ENCODE measurements at regions not wholly inside any gene's neighbourhood (a gene's known extent, or its start where the extent isn't known, plus 50 kb on each side); places are given as distances from the start of the nearest gene placed in this dataset.

DNA sequence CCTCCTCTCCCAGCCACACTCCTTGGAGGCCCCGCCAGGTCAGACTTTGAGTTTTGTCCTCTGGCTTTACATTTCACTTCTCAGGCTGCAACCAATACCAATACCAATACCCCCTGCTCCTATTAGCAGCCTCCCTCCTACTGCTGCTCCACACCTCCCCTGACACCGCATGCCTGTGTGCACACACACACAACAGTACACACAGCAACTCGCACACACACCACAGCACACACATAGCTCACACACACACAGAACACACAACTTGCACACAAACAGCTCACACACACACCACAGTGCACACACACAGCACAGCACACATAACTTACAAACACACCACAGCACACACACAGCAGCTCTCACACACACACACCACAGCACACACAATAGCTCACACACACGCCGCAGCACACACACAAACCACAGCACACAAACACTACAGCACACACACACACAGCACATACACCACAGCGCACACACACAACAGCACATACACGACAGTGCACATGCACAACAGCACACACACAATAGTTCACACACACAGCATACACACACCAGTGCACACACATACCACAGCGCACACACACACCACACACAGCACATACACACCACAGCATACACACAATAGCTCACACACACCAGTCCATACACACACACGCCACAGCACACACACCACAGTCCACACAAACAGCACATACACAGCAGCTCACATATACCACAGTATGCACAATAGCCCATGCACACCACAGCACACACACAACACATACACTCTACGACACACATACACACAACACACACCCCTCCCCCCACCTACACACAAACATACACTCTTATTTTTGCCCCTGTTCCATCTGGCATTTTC lies 204.7 kb downstream of the UACA start:
- TF ChIP-seq EP300 (IDR thresholded peaks at IDR 0.05; ENCODE audit: borderline replicate concordance), result no peak
- no peak for TF ChIP-seq EGR1 (IDR thresholded peaks at IDR 0.05)
- TF ChIP-seq TAF1 (IDR thresholded peaks at IDR 0.05; ENCODE audit: low read depth), result no peak
- TF ChIP-seq TCF12 (IDR thresholded peaks at IDR 0.05; ENCODE audit: low read depth), result no peak
- TF ChIP-seq, protein P1, sequence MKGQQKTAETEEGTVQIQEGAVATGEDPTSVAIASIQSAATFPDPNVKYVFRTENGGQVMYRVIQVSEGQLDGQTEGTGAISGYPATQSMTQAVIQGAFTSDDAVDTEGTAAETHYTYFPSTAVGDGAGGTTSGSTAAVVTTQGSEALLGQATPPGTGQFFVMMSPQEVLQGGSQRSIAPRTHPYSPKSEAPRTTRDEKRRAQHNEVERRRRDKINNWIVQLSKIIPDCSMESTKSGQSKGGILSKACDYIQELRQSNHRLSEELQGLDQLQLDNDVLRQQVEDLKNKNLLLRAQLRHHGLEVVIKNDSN (IDR thresholded peaks at IDR 0.05), result no peak
- TF ChIP-seq ZBTB7A (IDR thresholded peaks at IDR 0.05; ENCODE audit: low read depth), result no peak
- TF ChIP-seq, protein P2, sequence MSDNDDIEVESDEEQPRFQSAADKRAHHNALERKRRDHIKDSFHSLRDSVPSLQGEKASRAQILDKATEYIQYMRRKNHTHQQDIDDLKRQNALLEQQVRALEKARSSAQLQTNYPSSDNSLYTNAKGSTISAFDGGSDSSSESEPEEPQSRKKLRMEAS (IDR thresholded peaks at IDR 0.05), result no peak
- TF ChIP-seq, protein P3, sequence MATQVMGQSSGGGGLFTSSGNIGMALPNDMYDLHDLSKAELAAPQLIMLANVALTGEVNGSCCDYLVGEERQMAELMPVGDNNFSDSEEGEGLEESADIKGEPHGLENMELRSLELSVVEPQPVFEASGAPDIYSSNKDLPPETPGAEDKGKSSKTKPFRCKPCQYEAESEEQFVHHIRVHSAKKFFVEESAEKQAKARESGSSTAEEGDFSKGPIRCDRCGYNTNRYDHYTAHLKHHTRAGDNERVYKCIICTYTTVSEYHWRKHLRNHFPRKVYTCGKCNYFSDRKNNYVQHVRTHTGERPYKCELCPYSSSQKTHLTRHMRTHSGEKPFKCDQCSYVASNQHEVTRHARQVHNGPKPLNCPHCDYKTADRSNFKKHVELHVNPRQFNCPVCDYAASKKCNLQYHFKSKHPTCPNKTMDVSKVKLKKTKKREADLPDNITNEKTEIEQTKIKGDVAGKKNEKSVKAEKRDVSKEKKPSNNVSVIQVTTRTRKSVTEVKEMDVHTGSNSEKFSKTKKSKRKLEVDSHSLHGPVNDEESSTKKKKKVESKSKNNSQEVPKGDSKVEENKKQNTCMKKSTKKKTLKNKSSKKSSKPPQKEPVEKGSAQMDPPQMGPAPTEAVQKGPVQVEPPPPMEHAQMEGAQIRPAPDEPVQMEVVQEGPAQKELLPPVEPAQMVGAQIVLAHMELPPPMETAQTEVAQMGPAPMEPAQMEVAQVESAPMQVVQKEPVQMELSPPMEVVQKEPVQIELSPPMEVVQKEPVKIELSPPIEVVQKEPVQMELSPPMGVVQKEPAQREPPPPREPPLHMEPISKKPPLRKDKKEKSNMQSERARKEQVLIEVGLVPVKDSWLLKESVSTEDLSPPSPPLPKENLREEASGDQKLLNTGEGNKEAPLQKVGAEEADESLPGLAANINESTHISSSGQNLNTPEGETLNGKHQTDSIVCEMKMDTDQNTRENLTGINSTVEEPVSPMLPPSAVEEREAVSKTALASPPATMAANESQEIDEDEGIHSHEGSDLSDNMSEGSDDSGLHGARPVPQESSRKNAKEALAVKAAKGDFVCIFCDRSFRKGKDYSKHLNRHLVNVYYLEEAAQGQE (IDR thresholded peaks at IDR 0.05; ENCODE audit: low read depth), result no peak
- no peak for TF ChIP-seq NFIC (IDR thresholded peaks at IDR 0.05)
- TF ChIP-seq CEBPB (IDR thresholded peaks at IDR 0.05), result no peak
- no peak for TF ChIP-seq TEAD4 (IDR thresholded peaks at IDR 0.05)
- no peak for TF ChIP-seq YY1 (IDR thresholded peaks at IDR 0.05; ENCODE audit: low read depth)
- TF ChIP-seq FOXM1 (IDR thresholded peaks at IDR 0.05; ENCODE audit: borderline replicate concordance, low read depth), result no peak
- TF ChIP-seq CREB1 (IDR thresholded peaks at IDR 0.05; ENCODE audit: low read depth), result no peak
- no peak for TF ChIP-seq RAD21 (IDR thresholded peaks at IDR 0.05; ENCODE audit: low read depth)

DNA sequence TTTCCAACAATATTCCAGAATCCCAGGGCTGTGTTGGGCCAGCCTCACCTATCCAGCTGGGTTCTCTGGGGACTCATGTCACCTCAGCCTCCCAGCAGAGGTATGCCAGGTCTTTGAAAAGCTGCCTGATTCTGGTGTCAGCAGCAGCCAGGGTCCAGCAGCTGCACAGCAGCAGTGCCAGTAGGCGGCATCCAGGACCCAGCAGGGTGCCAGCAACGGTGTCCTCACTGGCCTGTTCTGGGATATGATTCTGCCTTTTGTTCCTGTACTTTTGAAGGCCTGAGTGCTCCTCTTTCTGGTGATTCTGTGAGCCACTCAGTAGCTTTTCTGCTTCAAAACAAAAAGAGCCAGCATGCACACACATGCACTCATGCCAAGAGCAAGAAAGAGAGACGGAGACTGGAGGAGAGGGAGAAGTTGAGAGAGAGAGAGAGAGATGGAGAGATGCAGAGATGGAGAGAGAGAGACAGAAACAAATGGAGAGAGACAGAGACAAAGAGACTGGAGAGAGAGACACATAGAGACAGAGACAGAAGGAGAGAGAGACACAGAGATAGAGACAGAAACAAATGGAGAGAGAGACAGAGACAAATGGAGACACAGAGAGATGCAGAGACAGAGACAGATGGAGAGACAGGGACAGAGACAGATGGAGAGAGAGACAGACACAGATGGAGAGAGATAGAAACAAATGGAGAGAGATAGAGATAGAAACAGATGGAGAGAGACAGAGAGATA lies 205.7 kb downstream of the UACA start:
- TF ChIP-seq, protein P2 (IDR thresholded peaks at IDR 0.05), result no peak
- TF ChIP-seq TCF12 (IDR thresholded peaks at IDR 0.05; ENCODE audit: low read depth) (no peak), RAD21 (IDR thresholded peaks at IDR 0.05; ENCODE audit: low read depth) (no peak), TAF1 (IDR thresholded peaks at IDR 0.05; ENCODE audit: low read depth) (no peak), TEAD4 (IDR thresholded peaks at IDR 0.05) (no peak), ZBTB7A (IDR thresholded peaks at IDR 0.05; ENCODE audit: low read depth) (no peak), FOXM1 (IDR thresholded peaks at IDR 0.05; ENCODE audit: borderline replicate concordance, low read depth) (no peak), CEBPB (IDR thresholded peaks at IDR 0.05) (no peak), EGR1 (IDR thresholded peaks at IDR 0.05) (no peak), CREB1 (IDR thresholded peaks at IDR 0.05; ENCODE audit: low read depth) (no peak), NFIC (IDR thresholded peaks at IDR 0.05) (no peak), EP300 (IDR thresholded peaks at IDR 0.05; ENCODE audit: borderline replicate concordance) (no peak), YY1 (IDR thresholded peaks at IDR 0.05; ENCODE audit: low read depth) (no peak)
- TF ChIP-seq, protein P3 (IDR thresholded peaks at IDR 0.05; ENCODE audit: low read depth), result no peak
- TF ChIP-seq, protein P1 (IDR thresholded peaks at IDR 0.05), result no peak

DNA sequence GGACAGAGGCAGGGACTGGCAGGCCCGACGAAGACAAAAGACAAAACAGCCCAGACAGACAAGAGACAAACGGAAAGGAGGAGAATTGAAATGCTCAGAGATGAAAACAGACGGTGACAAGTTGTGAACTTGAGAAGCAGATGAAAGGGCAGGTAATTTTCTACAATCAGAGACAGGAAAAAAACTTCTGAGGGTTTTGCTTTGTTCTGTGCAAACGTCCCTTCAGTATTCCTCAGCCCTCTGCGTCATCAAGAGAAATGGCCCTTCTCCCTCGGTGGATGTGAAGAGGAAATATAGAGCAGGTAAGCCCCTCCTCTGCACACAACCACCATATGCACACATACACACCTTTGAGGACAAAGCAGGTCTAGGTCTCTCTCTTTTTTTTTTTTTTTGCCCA lies 206.6 kb downstream of the UACA start:
- TF ChIP-seq TCF12 (IDR thresholded peaks at IDR 0.05; ENCODE audit: low read depth) (no peak), NFIC (IDR thresholded peaks at IDR 0.05) (no peak), FOXM1 (IDR thresholded peaks at IDR 0.05; ENCODE audit: borderline replicate concordance, low read depth) (no peak)

DNA sequence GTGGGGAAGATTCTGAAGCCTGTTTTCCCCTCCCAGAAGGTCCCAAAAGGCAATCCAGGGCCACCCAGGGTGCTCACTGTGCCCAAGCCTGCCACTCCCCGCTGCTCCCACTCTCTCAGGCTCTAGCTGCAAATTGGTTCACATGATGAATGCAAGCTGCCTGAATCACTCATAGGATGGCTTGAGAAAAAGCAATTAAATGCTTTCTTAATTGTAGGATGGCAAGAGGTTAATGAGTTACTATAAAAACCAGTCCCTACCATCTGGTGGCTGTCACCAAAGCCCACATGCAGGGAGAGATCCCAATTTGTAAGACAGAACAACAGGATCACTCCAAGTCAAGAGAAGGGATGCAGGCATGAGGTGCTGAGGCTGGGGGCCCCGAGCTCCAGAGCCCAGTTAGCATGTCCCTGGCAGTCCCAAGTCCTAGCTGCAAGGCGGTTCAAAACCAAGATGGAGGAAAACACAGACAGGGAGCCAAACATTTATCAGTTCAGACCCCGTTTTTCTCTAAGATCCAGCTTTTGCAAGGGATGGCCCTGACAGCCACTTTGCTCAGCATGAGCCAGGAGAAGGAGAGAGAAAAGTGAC lies 207.1 kb downstream of the UACA start:
- TF ChIP-seq ZBTB7A (IDR thresholded peaks at IDR 0.05; ENCODE audit: low read depth) (no peak), TEAD4 (IDR thresholded peaks at IDR 0.05) (no peak), TCF12 (IDR thresholded peaks at IDR 0.05; ENCODE audit: low read depth) (no peak), EGR1 (IDR thresholded peaks at IDR 0.05) (no peak), CEBPB (IDR thresholded peaks at IDR 0.05) (no peak), EP300 (IDR thresholded peaks at IDR 0.05; ENCODE audit: borderline replicate concordance) (no peak), YY1 (IDR thresholded peaks at IDR 0.05; ENCODE audit: low read depth) (no peak), TAF1 (IDR thresholded peaks at IDR 0.05; ENCODE audit: low read depth) (no peak), CREB1 (IDR thresholded peaks at IDR 0.05; ENCODE audit: low read depth) (no peak), RAD21 (IDR thresholded peaks at IDR 0.05; ENCODE audit: low read depth) (no peak), NFIC (IDR thresholded peaks at IDR 0.05) (no peak), FOXM1 (IDR thresholded peaks at IDR 0.05; ENCODE audit: borderline replicate concordance, low read depth) (no peak)
- TF ChIP-seq, protein P1 (IDR thresholded peaks at IDR 0.05), result no peak
- TF ChIP-seq, protein P2 (IDR thresholded peaks at IDR 0.05), result no peak
- TF ChIP-seq, protein P3 (IDR thresholded peaks at IDR 0.05; ENCODE audit: low read depth), result no peak

Data from Ishikawa (cell line).